Keratinocyte (primary cell): ENCODE measurements at regions not wholly inside any gene's neighbourhood (a gene's known extent, or its start where the extent isn't known, plus 50 kb on each side); places are given as distances from the start of the nearest gene placed in this dataset.

Experiments used
- EZH2 ChIP-seq: IDR thresholded peaks from one replicate; pipeline ENCODE4 v1.6.1; 2012; ENCODE audit warnings: inconsistent platforms, mild to moderate bottlenecking, low read length, moderate library complexity
- TF ChIP-seq, protein P1 (sequence below), 3 experiments: IDR thresholded peaks in 1 of 3; conservative IDR thresholded peaks in 1 of 3; optimal IDR thresholded peaks in 1 of 3; 2 replicates in 2 of 3; 3 replicates in 1 of 3; pipeline versions ENCODE3 to v1.5.1; 2011; ENCODE audit warnings: low read length in 3 of 3, mild to moderate bottlenecking in 3 of 3, moderate library complexity in 2 of 3, control low read depth in 1 of 3, inconsistent platforms in 1 of 3; ENCODE audit not compliant: insufficient read depth in 2 of 3; ENCODE audit errors: extremely low read depth in 1 of 3

DNA sequence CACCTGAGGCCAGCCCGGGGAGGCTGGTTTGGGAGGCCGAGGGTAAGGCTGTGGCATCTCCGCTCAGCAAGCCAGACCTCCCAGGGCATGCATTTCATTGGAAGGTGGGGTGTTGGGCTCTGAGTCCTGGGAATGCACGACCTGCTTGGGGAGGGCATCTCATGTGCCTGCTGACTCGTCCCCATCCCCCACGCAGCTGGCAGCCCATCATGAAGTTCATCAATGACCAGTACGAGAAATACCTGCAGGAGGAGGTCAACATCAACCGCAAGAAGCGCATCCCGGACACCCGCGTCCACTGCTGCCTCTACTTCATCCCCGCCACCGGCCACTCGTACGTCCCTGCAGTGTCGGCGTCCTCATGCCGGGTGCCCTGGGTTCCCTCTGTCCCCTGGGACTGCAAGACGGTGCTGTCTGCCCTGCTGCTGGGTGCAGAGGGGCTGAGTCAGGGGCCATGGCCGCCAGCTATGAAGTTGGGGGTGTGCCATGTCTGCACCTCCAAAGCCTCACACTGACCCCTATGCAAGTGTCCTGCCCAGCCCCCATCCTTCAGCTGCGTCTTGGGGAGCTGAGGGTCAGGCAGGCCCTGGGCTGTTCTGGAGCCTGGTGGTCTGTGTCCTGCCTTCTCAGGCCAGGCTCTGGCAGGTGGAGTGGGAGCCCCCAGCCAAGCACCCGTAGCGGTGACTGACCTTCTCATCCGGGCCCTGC, 347.9 kb downstream of the SEC14L1 start:
- TF ChIP-seq EZH2 = no peak
- TF ChIP-seq, protein P1, sequence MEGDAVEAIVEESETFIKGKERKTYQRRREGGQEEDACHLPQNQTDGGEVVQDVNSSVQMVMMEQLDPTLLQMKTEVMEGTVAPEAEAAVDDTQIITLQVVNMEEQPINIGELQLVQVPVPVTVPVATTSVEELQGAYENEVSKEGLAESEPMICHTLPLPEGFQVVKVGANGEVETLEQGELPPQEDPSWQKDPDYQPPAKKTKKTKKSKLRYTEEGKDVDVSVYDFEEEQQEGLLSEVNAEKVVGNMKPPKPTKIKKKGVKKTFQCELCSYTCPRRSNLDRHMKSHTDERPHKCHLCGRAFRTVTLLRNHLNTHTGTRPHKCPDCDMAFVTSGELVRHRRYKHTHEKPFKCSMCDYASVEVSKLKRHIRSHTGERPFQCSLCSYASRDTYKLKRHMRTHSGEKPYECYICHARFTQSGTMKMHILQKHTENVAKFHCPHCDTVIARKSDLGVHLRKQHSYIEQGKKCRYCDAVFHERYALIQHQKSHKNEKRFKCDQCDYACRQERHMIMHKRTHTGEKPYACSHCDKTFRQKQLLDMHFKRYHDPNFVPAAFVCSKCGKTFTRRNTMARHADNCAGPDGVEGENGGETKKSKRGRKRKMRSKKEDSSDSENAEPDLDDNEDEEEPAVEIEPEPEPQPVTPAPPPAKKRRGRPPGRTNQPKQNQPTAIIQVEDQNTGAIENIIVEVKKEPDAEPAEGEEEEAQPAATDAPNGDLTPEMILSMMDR (optimal IDR thresholded peaks at IDR 0.05 in 1 of 3, IDR thresholded peaks at IDR 0.05 in 1 of 3, conservative IDR thresholded peaks at IDR 0.05 in 1 of 3; ENCODE audit: extremely low read depth in 1 of 3, insufficient read depth in 2 of 3, low read length in 3 of 3) = no peak
